ENCODE measurements at regions not wholly inside any gene's neighbourhood (a gene's known extent, or its start where the extent isn't known, plus 50 kb on each side); places are given as distances from the start of the nearest gene placed in this dataset.
A peak's percentile ranks its signal among the peaks of the same experiment; 100 is the strongest.

DNA sequence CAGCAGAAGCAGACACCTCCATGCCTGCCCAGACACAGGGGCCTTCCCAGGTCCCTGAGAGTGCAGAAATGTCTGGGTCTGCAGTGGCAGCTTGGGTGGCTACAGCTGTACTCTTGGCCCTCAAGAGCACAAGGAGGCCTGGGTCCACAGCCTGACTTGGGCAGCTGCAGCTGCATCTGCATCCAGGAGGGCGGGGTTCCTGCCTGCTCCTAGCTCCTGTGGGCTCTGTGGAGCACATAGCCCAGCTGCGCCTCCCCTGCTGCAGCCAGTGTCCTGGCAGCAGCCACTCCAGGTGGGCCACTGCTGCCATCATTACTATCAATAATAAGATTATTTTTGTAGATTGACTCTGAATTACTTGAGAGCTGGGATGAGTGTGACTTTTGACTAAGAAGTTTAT lies 162.0 kb upstream of the PTCH1 start:
- Histone ChIP-seq H3K9me3 (replicated peaks in 1 of 2; ENCODE audit: control insufficient read depth in 2 of 2, insufficient read depth in 1 of 2, low read depth in 1 of 2, low read length in 2 of 2) (peaks cover 10 to 15% of the 10 kb centered on the region in 2 donors), H2BK15ac (ENCODE audit: low read length) (no peak overlapping the region), H3K14ac (ENCODE audit: low read length) (no peak overlapping the region), H4K8ac (ENCODE audit: low read depth, low read length) (no peak overlapping the region), H3K18ac (ENCODE audit: low read length) (no peak overlapping the region), H4K91ac (ENCODE audit: low read depth, low read length, poor library complexity) (no peak overlapping the region), H2AK5ac (ENCODE audit: low read depth, low read length) (no peak overlapping the region), H3K79me1 (ENCODE audit: low read depth, low read length) (no peaks in the 10 kb centered on the region), H3K4me3 (ENCODE audit: low read length in 2 of 2) (no peak overlapping the region), H3K36me3 (replicated peaks in 1 of 2; ENCODE audit: control insufficient read depth in 2 of 2, insufficient read depth in 2 of 2, low read length in 2 of 2) (no peaks in the 10 kb centered on the region), H2BK120ac (ENCODE audit: low read depth, low read length) (no peak overlapping the region), H3K27me3 (ENCODE audit: control insufficient read depth in 3 of 3, insufficient read depth in 3 of 3, low read depth in 1 of 3, low read length in 3 of 3) (peaks cover 0 to 4% (median 0%) of the 10 kb centered on the region in 3 experiments), H3K4me2 (ENCODE audit: insufficient read depth, low read length, poor library complexity, severe bottlenecking) (no peak overlapping the region), H3K4ac (ENCODE audit: low read length) (no peak overlapping the region), H2AFZ (ENCODE audit: low read length) (no peak overlapping the region), H2BK5ac (ENCODE audit: low read length) (no peak overlapping the region), H2BK12ac (ENCODE audit: low read length) (no peak overlapping the region), H3K27ac (replicated peaks; ENCODE audit: low read length) (no peak overlapping the region), H3K4me1 (ENCODE audit: control insufficient read depth in 2 of 2, insufficient read depth in 1 of 2, low read depth in 1 of 2, low read length in 2 of 2) (no peaks in the 10 kb centered on the region), H3K9ac (ENCODE audit: low read depth, low read length, poor library complexity) (no peak overlapping the region), H3K23ac (ENCODE audit: low read depth, low read length, poor library complexity) (no peak overlapping the region)
- WGBS, 2 donors (ENCODE audit: extremely low coverage in 2 of 2, insufficient read length in 2 of 2, insufficient replicate concordance in 1 of 2) = no CpG with 5 or more reads among the region's 2 CpGs
- no peak for DNase-seq (ENCODE audit: low spot score)

DNA sequence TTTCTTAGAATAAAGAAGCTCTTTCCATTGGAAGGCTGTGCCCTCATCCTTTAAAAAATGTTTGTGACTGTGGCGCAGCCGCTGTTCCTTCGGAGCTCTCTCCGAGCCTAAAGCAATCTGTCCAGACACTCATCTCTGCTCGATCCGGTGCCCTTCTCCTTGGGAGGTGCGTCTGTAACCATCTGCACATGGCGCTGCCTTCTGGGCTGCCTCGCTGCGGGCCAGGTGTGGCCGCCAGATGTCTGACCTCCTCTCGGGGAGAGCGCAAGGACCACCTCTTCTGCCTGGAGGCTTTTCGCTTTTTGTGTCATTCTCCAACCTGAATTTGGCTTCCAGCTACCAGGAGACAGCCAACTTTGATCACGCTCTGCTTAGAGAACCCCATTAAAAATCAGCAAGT lies 153.4 kb upstream of the PTCH1 start:
- H2BK12ac ChIP-seq (ENCODE audit: low read length) = no peak overlapping the region
- no peak overlapping the region for H3K9ac ChIP-seq (ENCODE audit: low read depth, low read length, poor library complexity)
- H3K4me1 ChIP-seq (ENCODE audit: control insufficient read depth in 2 of 2, insufficient read depth in 1 of 2, low read depth in 1 of 2, low read length in 2 of 2) = peaks cover 0 to 1% of the 10 kb centered on the region in 2 donors
- H3K18ac ChIP-seq (ENCODE audit: low read length) = peak overlapping the region; percentile 78
- H2BK120ac ChIP-seq (ENCODE audit: low read depth, low read length) = no peak overlapping the region
- H2AFZ ChIP-seq (ENCODE audit: low read length) = no peak overlapping the region
- H4K91ac ChIP-seq (ENCODE audit: low read depth, low read length, poor library complexity) = no peak overlapping the region
- H3K4ac ChIP-seq (ENCODE audit: low read length) = no peak overlapping the region
- H3K79me1 ChIP-seq (ENCODE audit: low read depth, low read length) = no peaks in the 10 kb centered on the region
- no CpG with 5 or more reads among the region's 15 CpGs for WGBS, 2 donors (ENCODE audit: extremely low coverage in 2 of 2, insufficient read length in 2 of 2, insufficient replicate concordance in 1 of 2)
- no peak overlapping the region for H2BK5ac ChIP-seq (ENCODE audit: low read length)
- no peak overlapping the region for H2AK5ac ChIP-seq (ENCODE audit: low read depth, low read length)
- H3K4me2 ChIP-seq (ENCODE audit: insufficient read depth, low read length, poor library complexity, severe bottlenecking) = no peak overlapping the region
- H4K8ac ChIP-seq (ENCODE audit: low read depth, low read length) = no peak overlapping the region
- no peak overlapping the region for H3K4me3 ChIP-seq (ENCODE audit: low read length in 2 of 2)
- no peak overlapping the region for H3K14ac ChIP-seq (ENCODE audit: low read length)
- H3K9me3 ChIP-seq (replicated peaks in 1 of 2; ENCODE audit: control insufficient read depth in 2 of 2, insufficient read depth in 1 of 2, low read depth in 1 of 2, low read length in 2 of 2) = no peaks in the 10 kb centered on the region
- H3K23ac ChIP-seq (ENCODE audit: low read depth, low read length, poor library complexity) = no peak overlapping the region
- H2BK15ac ChIP-seq (ENCODE audit: low read length) = no peak overlapping the region
- no peak for DNase-seq (ENCODE audit: low spot score)
- no peaks in the 10 kb centered on the region for H3K36me3 ChIP-seq (replicated peaks in 1 of 2; ENCODE audit: control insufficient read depth in 2 of 2, insufficient read depth in 2 of 2, low read length in 2 of 2)
- peaks cover 0 to 4% (median 0%) of the 10 kb centered on the region in 3 experiments for H3K27me3 ChIP-seq (ENCODE audit: control insufficient read depth in 3 of 3, insufficient read depth in 3 of 3, low read depth in 1 of 3, low read length in 3 of 3)
- no peak overlapping the region for H3K27ac ChIP-seq (replicated peaks; ENCODE audit: low read length)

GRCh38 chr9:95669253-95669652 lies 152.5 kb upstream of the PTCH1 start:
- H3K4me1 ChIP-seq (ENCODE audit: control insufficient read depth in 2 of 2, insufficient read depth in 1 of 2, low read depth in 1 of 2, low read length in 2 of 2) = peaks cover 0 to 1% of the 10 kb centered on the region in 2 donors
- DNase-seq (ENCODE audit: low spot score) = no peak

GRCh38 chr9:95667789-95668188 lies 151.0 kb upstream of the PTCH1 start:
- Histone ChIP-seq H3K9me3 (replicated peaks in 1 of 2; ENCODE audit: control insufficient read depth in 2 of 2, insufficient read depth in 1 of 2, low read depth in 1 of 2, low read length in 2 of 2) (peaks cover 0 to 4% of the 10 kb centered on the region in 2 donors), H3K27ac (replicated peaks; ENCODE audit: low read length) (no peak overlapping the region), H2AK5ac (ENCODE audit: low read depth, low read length) (no peak overlapping the region), H4K8ac (ENCODE audit: low read depth, low read length) (no peak overlapping the region), H4K91ac (ENCODE audit: low read depth, low read length, poor library complexity) (no peak overlapping the region), H3K79me1 (ENCODE audit: low read depth, low read length) (no peaks in the 10 kb centered on the region), H2BK120ac (ENCODE audit: low read depth, low read length) (no peak overlapping the region), H3K4ac (ENCODE audit: low read length) (no peak overlapping the region), H2AFZ (ENCODE audit: low read length) (no peak overlapping the region), H3K4me2 (ENCODE audit: insufficient read depth, low read length, poor library complexity, severe bottlenecking) (no peak overlapping the region), H3K18ac (ENCODE audit: low read length) (no peak overlapping the region), H3K23ac (ENCODE audit: low read depth, low read length, poor library complexity) (no peak overlapping the region), H2BK5ac (ENCODE audit: low read length) (no peak overlapping the region), H3K27me3 (ENCODE audit: control insufficient read depth in 3 of 3, insufficient read depth in 3 of 3, low read depth in 1 of 3, low read length in 3 of 3) (no peaks in the 10 kb centered on the region), H2BK15ac (ENCODE audit: low read length) (no peak overlapping the region), H2BK12ac (ENCODE audit: low read length) (no peak overlapping the region), H3K4me1 (ENCODE audit: control insufficient read depth in 2 of 2, insufficient read depth in 1 of 2, low read depth in 1 of 2, low read length in 2 of 2) (peaks cover 0 to 1% of the 10 kb centered on the region in 2 donors), H3K4me3 (ENCODE audit: low read length in 2 of 2) (no peak overlapping the region), H3K9ac (ENCODE audit: low read depth, low read length, poor library complexity) (no peak overlapping the region), H3K36me3 (replicated peaks in 1 of 2; ENCODE audit: control insufficient read depth in 2 of 2, insufficient read depth in 2 of 2, low read length in 2 of 2) (no peaks in the 10 kb centered on the region), H3K14ac (ENCODE audit: low read length) (no peak overlapping the region)
- WGBS, 2 donors (ENCODE audit: extremely low coverage in 2 of 2, insufficient read length in 2 of 2, insufficient replicate concordance in 1 of 2) = no CpG with 5 or more reads among the region's 2 CpGs
- DNase-seq (ENCODE audit: low spot score) = no peak

More at GRCh38 chr9:95669253-95669652, 152.5 kb upstream of the PTCH1 start:
- Histone ChIP-seq H3K23ac (ENCODE audit: low read depth, low read length, poor library complexity) (peak overlapping the region; percentile 6), H3K4me3 (ENCODE audit: low read length in 2 of 2) (no peak overlapping the region), H4K91ac (ENCODE audit: low read depth, low read length, poor library complexity) (no peak overlapping the region), H3K9ac (ENCODE audit: low read depth, low read length, poor library complexity) (no peak overlapping the region), H3K4me2 (ENCODE audit: insufficient read depth, low read length, poor library complexity, severe bottlenecking) (no peak overlapping the region), H3K27me3 (ENCODE audit: control insufficient read depth in 3 of 3, insufficient read depth in 3 of 3, low read depth in 1 of 3, low read length in 3 of 3) (no peaks in the 10 kb centered on the region), H3K79me1 (ENCODE audit: low read depth, low read length) (no peaks in the 10 kb centered on the region), H2BK12ac (ENCODE audit: low read length) (no peak overlapping the region), H3K4ac (ENCODE audit: low read length) (no peak overlapping the region), H4K8ac (ENCODE audit: low read depth, low read length) (no peak overlapping the region), H3K18ac (ENCODE audit: low read length) (no peak overlapping the region), H2BK120ac (ENCODE audit: low read depth, low read length) (no peak overlapping the region), H3K27ac (replicated peaks; ENCODE audit: low read length) (no peak overlapping the region), H2BK5ac (ENCODE audit: low read length) (no peak overlapping the region), H2AK5ac (ENCODE audit: low read depth, low read length) (no peak overlapping the region), H2AFZ (ENCODE audit: low read length) (peak overlapping the region; percentile 35), H3K36me3 (replicated peaks in 1 of 2; ENCODE audit: control insufficient read depth in 2 of 2, insufficient read depth in 2 of 2, low read length in 2 of 2) (no peaks in the 10 kb centered on the region), H3K14ac (ENCODE audit: low read length) (no peak overlapping the region), H3K9me3 (replicated peaks in 1 of 2; ENCODE audit: control insufficient read depth in 2 of 2, insufficient read depth in 1 of 2, low read depth in 1 of 2, low read length in 2 of 2) (peaks cover 0 to 4% of the 10 kb centered on the region in 2 donors), H2BK15ac (ENCODE audit: low read length) (peak overlapping the region; percentile 38)
- no CpG with 5 or more reads among the region's 7 CpGs for WGBS, 2 donors (ENCODE audit: extremely low coverage in 2 of 2, insufficient read length in 2 of 2, insufficient replicate concordance in 1 of 2)
